ENCODE measurements at regions not wholly inside any gene's neighbourhood (a gene's known extent, or its start where the extent isn't known, plus 50 kb on each side); places are given as distances from the start of the nearest gene placed in this dataset.

- Histone ChIP-seq H3K27ac (ENCODE audit: low read depth, low read length) (no peak overlapping the region), H3K27me3 (ENCODE audit: control insufficient read depth, low read length) (no peaks in the 10 kb centered on the region), H3K4me2 (ENCODE audit: low read length) (no peak overlapping the region), H3K9me3 (ENCODE audit: control insufficient read depth, insufficient read depth, low read length) (no peaks in the 10 kb centered on the region), H3K79me2 (ENCODE audit: control insufficient read depth, low read length) (no peaks in the 10 kb centered on the region), H3K9me2 (replicated peaks; ENCODE audit: control insufficient read depth, low read length) (no peaks in the 10 kb centered on the region), H4K20me1 (ENCODE audit: control insufficient read depth, insufficient read depth, low read depth, low read length) (no peaks in the 10 kb centered on the region), H3K4me3 (ENCODE audit: low read length) (no peak overlapping the region), H3K36me3 (ENCODE audit: control insufficient read depth, low read length) (no peaks in the 10 kb centered on the region), H3K4me1 (ENCODE audit: control insufficient read depth, low read length) (peaks cover 7% of the 10 kb centered on the region), H3F3A (ENCODE audit: control insufficient read depth, insufficient read depth) (no peaks in the 10 kb centered on the region)
- no peak for TF ChIP-seq EZH2phosphoT487 (IDR thresholded peaks at IDR 0.05; ENCODE audit: borderline replicate concordance, low read length)
- TF ChIP-seq CTCF (IDR thresholded peaks at IDR 0.05; ENCODE audit: low read depth, low read length, poor library complexity, severe bottlenecking): no peak
Observed at GRCh38 chr11:82059505-82059904, 674.2 kb downstream of the FAM181B start.

- Histone ChIP-seq H3K9me3 (ENCODE audit: control insufficient read depth, insufficient read depth, low read length) (no peaks in the 10 kb centered on the region), H3K27ac (ENCODE audit: low read depth, low read length) (no peak overlapping the region), H3K4me3 (ENCODE audit: low read length) (no peak overlapping the region), H3K36me3 (ENCODE audit: control insufficient read depth, low read length) (no peaks in the 10 kb centered on the region), H3K79me2 (ENCODE audit: control insufficient read depth, low read length) (no peaks in the 10 kb centered on the region), H3K4me1 (ENCODE audit: control insufficient read depth, low read length) (peaks cover 7% of the 10 kb centered on the region), H3K9me2 (replicated peaks; ENCODE audit: control insufficient read depth, low read length) (no peaks in the 10 kb centered on the region), H3K27me3 (ENCODE audit: control insufficient read depth, low read length) (no peaks in the 10 kb centered on the region), H3K4me2 (ENCODE audit: low read length) (no peak overlapping the region), H4K20me1 (ENCODE audit: control insufficient read depth, insufficient read depth, low read depth, low read length) (no peaks in the 10 kb centered on the region), H3F3A (ENCODE audit: control insufficient read depth, insufficient read depth) (no peaks in the 10 kb centered on the region)
- TF ChIP-seq EZH2phosphoT487 (IDR thresholded peaks at IDR 0.05; ENCODE audit: borderline replicate concordance, low read length) (no peak), CTCF (IDR thresholded peaks at IDR 0.05; ENCODE audit: low read depth, low read length, poor library complexity, severe bottlenecking) (no peak)
Observed at GRCh38 chr11:82056450-82056849, 677.2 kb downstream of the FAM181B start.

- Histone ChIP-seq H4K20me1 (ENCODE audit: control insufficient read depth, insufficient read depth, low read depth, low read length) (no peaks in the 10 kb centered on the region), H3K27me3 (ENCODE audit: control insufficient read depth, low read length) (no peaks in the 10 kb centered on the region), H3K4me3 (ENCODE audit: low read length) (no peak overlapping the region), H3K4me1 (ENCODE audit: control insufficient read depth, low read length) (no peaks in the 10 kb centered on the region), H3F3A (ENCODE audit: control insufficient read depth, insufficient read depth) (no peaks in the 10 kb centered on the region), H3K36me3 (ENCODE audit: control insufficient read depth, low read length) (no peaks in the 10 kb centered on the region), H3K79me2 (ENCODE audit: control insufficient read depth, low read length) (no peaks in the 10 kb centered on the region), H3K9me2 (replicated peaks; ENCODE audit: control insufficient read depth, low read length) (no peaks in the 10 kb centered on the region), H3K9me3 (ENCODE audit: control insufficient read depth, insufficient read depth, low read length) (peaks cover 3% of the 10 kb centered on the region; the same call in 1 of the 2 replicates), H3K4me2 (ENCODE audit: low read length) (no peak overlapping the region), H3K27ac (ENCODE audit: low read depth, low read length) (no peak overlapping the region)
- no peak for TF ChIP-seq CTCF (IDR thresholded peaks at IDR 0.05; ENCODE audit: low read depth, low read length, poor library complexity, severe bottlenecking)
- TF ChIP-seq EZH2phosphoT487 (IDR thresholded peaks at IDR 0.05; ENCODE audit: borderline replicate concordance, low read length): no peak
Observed at GRCh38 chr11:82049199-82049598, 684.5 kb downstream of the FAM181B start.

GRCh38 chr11:82047200-82047599, 686.5 kb downstream of the FAM181B start:
- Histone ChIP-seq H3K4me2 (ENCODE audit: low read length) (no peak overlapping the region), H3K4me3 (ENCODE audit: low read length) (no peak overlapping the region), H3F3A (ENCODE audit: control insufficient read depth, insufficient read depth) (no peaks in the 10 kb centered on the region), H3K9me3 (ENCODE audit: control insufficient read depth, insufficient read depth, low read length) (peaks cover 3% of the 10 kb centered on the region; the same call in 1 of the 2 replicates), H3K79me2 (ENCODE audit: control insufficient read depth, low read length) (no peaks in the 10 kb centered on the region), H3K27ac (ENCODE audit: low read depth, low read length) (no peak overlapping the region), H3K36me3 (ENCODE audit: control insufficient read depth, low read length) (no peaks in the 10 kb centered on the region), H3K27me3 (ENCODE audit: control insufficient read depth, low read length) (no peaks in the 10 kb centered on the region), H3K9me2 (replicated peaks; ENCODE audit: control insufficient read depth, low read length) (no peaks in the 10 kb centered on the region), H4K20me1 (ENCODE audit: control insufficient read depth, insufficient read depth, low read depth, low read length) (no peaks in the 10 kb centered on the region), H3K4me1 (ENCODE audit: control insufficient read depth, low read length) (no peaks in the 10 kb centered on the region)
- TF ChIP-seq CTCF (IDR thresholded peaks at IDR 0.05; ENCODE audit: low read depth, low read length, poor library complexity, severe bottlenecking) (no peak), EZH2phosphoT487 (IDR thresholded peaks at IDR 0.05; ENCODE audit: borderline replicate concordance, low read length) (no peak)
